ENCODE measurements at regions not wholly inside any gene's neighbourhood (a gene's known extent, or its start where the extent isn't known, plus 50 kb on each side); places are given as distances from the start of the nearest gene placed in this dataset.

DNA sequence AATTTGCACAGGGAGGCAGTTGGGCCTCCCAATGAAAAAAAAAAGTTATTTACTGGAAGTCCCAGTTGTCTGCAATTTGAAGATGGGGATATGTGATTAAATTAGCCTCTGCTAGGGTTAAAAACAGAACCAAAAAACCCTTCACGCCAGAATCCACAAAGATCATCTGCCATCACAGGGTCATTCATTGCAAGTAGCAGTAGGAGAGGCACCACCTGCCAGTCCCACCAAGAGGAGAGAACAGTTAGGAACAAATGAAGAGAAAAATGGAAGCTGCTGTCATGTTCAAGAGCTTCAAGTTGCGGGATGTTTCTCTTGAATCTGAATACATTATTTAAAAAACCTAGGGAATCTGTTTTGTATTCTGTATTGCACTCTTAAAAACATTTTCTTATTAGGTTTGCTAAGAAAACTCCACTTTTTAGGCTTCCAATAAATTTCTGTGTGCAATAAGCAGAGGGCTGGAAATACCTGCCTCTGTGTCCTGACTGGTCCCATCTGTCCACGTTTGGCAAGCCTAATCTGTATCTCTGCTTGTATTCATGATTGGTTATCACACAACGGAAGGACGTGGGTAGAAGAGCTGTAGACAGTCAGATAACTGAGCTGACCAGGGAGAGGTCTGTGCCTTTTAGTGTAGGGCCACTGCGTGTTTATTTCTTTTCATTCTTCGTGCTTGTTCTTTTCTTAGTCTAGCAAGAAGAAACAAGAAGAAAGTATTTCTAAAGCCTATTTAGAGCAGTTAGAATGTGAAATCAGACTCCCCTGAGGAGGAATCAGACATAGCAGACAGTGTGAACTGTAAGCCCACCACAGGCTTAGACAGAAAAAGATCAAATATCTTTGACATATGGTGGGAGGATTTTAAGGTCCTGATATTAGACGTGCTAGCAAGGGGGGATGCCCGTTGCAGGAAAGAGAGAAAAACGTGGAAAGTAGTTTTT lies 630.6 kb upstream of the SEMA6A start:
- TF ChIP-seq, protein P1, sequence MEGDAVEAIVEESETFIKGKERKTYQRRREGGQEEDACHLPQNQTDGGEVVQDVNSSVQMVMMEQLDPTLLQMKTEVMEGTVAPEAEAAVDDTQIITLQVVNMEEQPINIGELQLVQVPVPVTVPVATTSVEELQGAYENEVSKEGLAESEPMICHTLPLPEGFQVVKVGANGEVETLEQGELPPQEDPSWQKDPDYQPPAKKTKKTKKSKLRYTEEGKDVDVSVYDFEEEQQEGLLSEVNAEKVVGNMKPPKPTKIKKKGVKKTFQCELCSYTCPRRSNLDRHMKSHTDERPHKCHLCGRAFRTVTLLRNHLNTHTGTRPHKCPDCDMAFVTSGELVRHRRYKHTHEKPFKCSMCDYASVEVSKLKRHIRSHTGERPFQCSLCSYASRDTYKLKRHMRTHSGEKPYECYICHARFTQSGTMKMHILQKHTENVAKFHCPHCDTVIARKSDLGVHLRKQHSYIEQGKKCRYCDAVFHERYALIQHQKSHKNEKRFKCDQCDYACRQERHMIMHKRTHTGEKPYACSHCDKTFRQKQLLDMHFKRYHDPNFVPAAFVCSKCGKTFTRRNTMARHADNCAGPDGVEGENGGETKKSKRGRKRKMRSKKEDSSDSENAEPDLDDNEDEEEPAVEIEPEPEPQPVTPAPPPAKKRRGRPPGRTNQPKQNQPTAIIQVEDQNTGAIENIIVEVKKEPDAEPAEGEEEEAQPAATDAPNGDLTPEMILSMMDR (IDR thresholded peaks at IDR 0.05; ENCODE audit: low read depth, low read length, missing control alignments), result no peak
- no peak for DNase-seq (ENCODE audit: low read depth)
- H3K4me3 ChIP-seq (ENCODE audit: low read depth, low read length), result no peak overlapping the region

DNA sequence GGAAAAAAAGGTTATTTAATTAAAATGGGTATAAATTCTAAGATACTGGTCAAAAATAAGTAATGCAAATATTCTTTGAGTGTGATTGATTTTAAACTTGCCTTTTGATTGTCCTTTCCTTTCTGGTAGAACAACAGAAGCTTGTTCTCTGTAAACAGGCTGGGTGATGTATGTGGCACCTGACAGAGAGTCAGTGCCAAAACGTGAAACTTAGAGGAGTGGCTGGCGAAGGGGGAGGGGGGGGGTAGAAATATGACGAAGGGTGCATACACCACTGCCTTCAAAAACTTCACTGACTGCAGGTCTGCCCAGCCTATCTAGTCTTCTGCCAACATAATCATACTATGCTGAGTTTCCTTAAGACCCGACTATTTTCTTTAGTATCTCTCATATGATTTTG lies 629.8 kb upstream of the SEMA6A start:
- DNase-seq (ENCODE audit: low read depth), result no peak
- no peak overlapping the region for H3K4me3 ChIP-seq (ENCODE audit: low read depth, low read length)
- TF ChIP-seq, protein P1 (IDR thresholded peaks at IDR 0.05; ENCODE audit: low read depth, low read length, missing control alignments), result no peak

DNA sequence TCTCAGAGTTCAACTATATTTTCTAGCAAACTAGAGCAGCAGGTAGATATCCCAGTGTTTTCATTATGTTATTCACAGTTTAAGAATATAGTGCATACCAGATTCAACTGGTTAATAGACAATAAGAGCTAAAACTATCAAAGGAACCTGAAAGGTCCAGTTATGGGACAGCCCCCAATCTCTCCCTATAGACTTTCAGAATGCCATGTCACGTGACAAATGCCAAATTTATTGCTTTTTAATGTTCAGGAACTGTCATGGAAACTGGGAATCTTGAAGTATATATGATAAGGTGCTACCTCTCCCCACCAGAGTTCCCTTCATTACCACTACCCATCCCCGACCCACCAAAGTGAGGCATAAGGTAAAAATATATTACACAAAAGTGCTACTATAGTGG lies 629.0 kb upstream of the SEMA6A start:
- no peak overlapping the region for H3K4me3 ChIP-seq (ENCODE audit: low read depth, low read length)
- DNase-seq (ENCODE audit: low read depth), result no peak
- TF ChIP-seq, protein P1 (IDR thresholded peaks at IDR 0.05; ENCODE audit: low read depth, low read length, missing control alignments), result no peak

DNA sequence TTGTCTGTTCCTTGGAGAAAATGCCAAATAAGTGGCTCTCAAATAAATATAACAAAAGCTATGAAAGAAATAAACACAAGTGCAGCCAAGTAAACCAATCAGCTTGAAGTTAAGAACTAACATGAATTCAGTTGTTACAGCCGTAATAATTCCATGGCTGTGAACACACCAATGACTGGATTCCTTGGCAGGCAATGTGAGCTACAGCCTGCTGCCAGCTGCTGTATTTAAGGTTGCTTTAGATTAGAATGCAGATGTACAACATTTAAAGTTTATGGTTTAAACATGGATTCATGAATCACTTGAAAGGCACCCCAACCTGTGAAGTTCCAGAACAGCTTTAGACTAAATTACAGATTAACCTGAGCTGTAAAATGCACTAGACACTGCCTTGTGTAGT lies 626.4 kb upstream of the SEMA6A start:
- DNase-seq (ENCODE audit: low read depth), result no peak
- no peak overlapping the region for H3K4me3 ChIP-seq (ENCODE audit: low read depth, low read length)
- TF ChIP-seq, protein P1 (IDR thresholded peaks at IDR 0.05; ENCODE audit: low read depth, low read length, missing control alignments), result no peak

DNA sequence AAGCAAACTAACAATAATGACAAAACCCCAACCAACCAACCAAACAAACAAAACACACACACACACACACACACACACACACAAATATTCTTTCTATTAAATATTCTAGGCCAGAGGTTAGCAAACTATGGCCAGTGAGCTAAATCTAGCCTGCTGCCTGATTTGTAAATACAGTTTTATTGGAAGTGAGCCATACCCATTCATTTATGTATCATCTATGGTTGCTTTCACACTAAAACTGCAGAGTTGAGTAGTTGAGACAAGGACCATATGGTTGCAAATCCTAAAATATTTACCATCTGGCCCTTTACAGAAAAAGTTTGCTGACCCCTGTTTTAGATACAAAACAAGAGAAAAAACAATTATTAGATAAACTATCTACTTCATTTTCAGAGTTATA lies 620.5 kb upstream of the SEMA6A start:
- no peak overlapping the region for H3K4me3 ChIP-seq (ENCODE audit: low read depth, low read length)
- no peak for DNase-seq (ENCODE audit: low read depth)
- TF ChIP-seq, protein P1 (IDR thresholded peaks at IDR 0.05; ENCODE audit: low read depth, low read length, missing control alignments), result no peak

DNA sequence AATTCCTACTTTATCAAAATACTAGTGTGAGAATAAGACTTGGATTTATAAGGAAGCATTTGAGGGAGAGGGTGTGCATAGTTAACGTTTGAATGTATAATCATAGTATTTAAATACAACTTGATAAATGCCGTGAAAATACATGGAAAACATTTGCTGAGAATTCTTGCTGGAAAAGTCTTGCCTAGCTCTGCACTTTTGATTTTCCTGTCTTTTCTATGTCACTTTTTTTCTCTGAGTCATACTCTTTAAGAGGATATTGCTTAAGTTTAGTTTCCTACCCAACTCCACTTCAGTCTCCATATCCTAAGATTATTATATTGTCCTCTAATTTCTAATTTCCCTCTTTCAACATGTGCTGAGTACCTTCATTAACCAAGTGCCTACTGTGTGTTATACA lies 616.6 kb upstream of the SEMA6A start:
- no peak overlapping the region for H3K4me3 ChIP-seq (ENCODE audit: low read depth, low read length)
- DNase-seq (ENCODE audit: low read depth), result no peak
- TF ChIP-seq, protein P1 (IDR thresholded peaks at IDR 0.05; ENCODE audit: low read depth, low read length, missing control alignments), result no peak

DNA sequence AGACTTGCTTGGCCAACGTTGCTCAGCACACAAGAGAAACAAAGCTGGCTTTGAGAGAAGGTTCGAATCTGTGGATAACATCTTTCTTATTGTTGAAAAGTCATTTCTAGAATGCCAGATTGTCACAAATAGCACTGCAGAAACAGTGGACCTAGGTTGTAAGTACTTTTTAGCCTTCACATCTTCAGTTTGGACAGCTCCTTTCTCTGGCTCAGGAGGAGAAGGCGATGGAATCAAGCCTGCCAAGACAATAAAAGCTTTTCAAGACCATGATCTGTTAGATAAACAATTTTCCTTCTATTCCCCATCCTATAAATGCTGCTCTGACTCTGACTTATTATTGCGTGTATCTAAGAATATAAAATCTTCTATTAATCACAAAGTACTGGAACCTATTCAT lies 615.2 kb upstream of the SEMA6A start:
- TF ChIP-seq, protein P1 (IDR thresholded peaks at IDR 0.05; ENCODE audit: low read depth, low read length, missing control alignments), result no peak
- DNase-seq (ENCODE audit: low read depth), result no peak
- H3K4me3 ChIP-seq (ENCODE audit: low read depth, low read length), result no peak overlapping the region
